DMS153 (cell line): ENCODE measurements at regions not wholly inside any gene's neighbourhood (a gene's known extent, or its start where the extent isn't known, plus 50 kb on each side); places are given as distances from the start of the nearest gene placed in this dataset.
"Not testable (repeated sequence)": the region's sequence is repeated elsewhere in the genome, so short reads cannot be mapped to it uniquely, and the experiment has no call there.

Experiments
- DNase-seq: peaks from one replicate; lab custom pipeline; 2025; lab: John Stamatoyannopoulos, UW

DNA sequence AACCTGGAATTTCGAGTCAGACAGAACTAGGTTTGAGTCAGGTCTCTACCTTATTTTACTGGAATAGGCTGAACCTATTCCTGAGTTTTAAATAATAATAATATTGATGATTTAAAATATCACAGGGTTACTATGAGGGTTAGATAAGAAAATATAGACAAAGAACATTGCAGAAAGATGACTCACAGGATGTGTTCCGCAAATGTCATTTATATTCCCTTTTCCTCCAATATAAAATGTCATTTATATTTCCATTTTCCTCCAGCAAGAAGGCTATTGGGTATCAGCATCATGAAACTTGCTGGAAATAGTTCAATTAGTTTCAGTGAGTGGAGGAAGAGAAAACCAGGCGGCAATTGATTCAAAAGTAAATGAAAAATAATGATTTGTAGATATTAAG is 163.9 kb upstream of the RASSF8 start:
- no peak for DNase-seq

DNA sequence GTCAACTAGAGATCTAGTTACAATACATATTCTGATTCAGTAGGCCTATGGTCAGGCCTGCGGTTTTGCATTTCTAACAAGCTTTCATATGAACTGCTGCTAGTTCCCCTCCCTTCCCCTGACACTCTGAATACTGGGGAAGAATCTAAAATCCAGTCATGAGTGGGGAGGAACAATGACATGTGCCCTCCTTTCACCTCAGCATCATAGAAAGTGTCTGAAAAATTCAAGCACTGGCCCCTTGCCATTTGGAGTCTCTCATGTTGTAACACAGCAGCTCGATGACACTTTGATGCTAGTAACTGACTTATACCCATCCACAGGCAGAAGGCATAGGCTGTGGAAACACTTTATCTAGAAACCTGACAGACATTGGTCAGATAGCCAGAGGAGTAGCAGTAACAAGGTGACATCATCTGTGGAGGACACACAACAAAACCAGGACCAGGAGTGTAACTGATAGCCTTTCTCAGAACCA is 161.9 kb upstream of the RASSF8 start:
- DNase-seq = no peak

DNA sequence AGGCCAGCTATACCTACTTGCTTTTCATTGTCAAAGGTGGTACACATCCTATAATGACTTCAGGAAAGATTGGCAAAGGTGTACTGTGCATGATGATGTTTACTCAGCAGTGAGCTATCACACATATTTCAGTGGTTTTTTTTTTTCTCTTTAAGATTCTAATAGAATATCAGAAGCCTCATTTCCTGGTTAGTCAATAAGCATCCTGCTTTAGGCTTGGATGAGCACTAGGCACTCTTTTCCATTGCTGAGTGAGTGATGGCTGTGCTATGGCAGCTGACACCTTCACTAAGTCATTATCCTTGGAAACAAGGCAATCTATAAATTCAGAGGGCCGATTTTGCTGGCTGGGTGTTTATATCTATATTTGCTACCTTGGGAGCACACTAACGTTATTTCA is 161.1 kb upstream of the RASSF8 start:
- DNase-seq = no peak

DNA sequence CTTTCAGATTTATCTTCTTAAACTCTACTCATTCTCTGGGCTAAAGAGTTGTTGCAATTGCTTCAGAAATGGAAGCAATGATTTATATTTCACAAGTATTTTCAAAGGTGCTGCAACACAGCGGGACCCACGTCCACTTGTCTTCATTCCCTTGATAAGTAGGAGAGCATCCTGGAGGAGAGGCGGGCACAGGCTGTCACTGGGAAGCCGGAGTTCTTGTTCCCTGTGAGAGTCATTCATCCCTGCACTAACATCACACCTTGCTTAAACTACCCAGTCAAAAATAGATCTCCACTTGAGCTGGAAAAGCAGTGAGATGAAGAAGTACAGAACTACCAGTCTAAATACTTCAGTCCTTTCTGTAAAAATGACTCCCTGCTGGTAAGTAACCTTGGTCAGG is 160.5 kb upstream of the RASSF8 start:
- no peak for DNase-seq

DNA sequence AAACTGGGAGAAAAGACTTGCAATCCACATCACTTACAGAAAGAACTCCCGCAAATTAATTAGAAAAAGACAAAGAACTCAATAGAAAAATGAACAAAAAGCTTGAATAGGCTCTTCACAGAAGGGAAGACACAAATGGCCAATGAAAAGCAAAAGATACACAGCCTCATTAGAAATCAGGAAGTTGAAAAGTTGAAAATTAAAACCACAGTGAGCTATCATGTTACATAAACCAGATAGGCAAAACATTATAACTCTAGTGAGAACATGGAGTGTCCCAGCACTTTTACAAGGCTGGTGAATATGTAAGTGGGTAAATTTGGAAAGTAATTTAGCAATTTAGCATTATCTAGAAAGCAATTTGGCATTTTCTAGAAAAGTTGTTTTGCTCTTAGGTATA is 158.4 kb upstream of the RASSF8 start:
- DNase-seq = no peak

DNA sequence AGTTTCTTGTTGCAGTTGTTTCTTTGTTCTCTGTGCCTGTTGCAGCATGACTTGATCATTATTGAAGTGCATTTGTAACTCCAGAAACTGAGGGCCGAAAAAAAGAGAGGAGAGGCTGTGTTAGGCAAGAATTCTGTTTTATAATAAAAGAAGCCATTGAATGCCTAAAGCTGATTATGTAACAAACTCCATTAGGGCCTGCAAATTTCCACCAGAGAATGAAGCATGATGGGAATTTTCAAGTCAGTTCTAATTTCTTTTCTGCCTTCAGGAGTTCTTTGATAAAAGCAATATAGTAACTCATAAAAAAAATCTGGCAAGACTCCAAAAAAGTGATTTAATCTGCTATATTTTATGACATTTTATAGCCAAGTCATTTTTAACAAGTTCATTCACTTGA is 156.7 kb upstream of the RASSF8 start:
- DNase-seq = no peak

DNA sequence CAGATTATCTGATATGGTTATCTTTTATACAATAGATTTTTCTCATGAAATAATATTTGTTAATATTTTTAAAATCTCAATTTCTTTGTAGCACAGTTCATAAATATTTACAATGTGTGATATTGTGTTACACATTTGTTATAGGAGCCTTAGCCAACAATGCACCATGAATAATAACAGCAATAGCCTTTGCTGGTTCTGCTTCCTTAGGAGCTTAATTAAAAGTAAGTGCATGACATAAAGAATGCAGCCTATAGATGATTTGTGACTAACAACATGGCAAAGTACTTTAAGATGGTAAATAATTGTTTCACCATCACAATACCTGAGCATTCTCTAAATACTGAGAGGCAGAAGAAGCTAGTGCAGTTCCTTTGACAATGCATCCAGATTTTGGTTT is 156.3 kb upstream of the RASSF8 start:
- no peak for DNase-seq

DNA sequence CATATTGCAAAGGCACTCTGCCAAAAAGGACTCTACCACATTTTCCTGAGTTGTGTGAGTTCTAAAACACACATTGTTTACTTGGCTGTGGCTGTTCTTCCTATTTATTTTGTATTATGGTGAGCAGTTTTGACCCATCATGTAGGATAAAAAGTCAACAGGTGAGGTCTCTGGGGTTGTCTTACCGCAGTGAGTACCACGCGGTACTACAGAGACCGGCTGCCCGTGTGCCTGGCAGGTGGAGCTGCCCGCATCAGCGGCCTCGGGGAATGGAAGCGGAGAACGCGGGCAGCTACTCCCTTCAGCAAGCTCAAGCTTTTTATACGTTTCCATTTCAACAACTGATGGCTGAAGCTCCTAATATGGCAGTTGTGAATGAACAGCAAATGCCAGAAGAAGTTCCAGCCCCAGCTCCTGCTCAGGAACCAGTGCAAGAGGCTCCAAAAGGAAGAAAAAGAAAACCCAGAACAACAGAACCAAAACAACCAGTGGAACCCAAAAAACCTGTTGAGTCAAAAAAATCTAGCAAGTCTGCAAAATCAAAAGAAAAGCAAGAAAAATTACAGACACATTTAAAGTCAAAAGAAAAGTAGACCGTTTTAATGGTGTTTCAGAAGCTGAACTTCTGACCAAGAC is 155.3 kb upstream of the RASSF8 start:
- not testable (repeated sequence) for DNase-seq

DNA sequence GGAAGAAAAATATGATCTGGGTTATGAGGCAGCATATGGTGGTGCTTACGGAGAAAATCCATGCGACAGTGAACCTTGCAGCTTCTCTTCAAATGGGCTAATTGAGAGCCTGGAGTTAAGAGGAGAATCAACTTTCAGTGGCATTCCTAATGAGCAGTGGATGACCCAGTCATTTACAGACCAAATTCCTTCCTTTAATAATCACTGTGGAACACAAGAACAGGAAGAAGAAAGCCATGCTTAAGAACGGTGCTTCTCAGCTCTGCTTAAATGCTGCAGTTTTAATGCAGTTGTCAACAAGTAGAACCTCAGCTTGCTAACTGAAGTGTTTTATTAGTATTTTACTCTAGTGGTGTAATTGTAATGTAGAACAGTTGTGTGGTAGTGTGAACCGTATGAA is 154.2 kb upstream of the RASSF8 start:
- DNase-seq = not testable (repeated sequence)

DNA sequence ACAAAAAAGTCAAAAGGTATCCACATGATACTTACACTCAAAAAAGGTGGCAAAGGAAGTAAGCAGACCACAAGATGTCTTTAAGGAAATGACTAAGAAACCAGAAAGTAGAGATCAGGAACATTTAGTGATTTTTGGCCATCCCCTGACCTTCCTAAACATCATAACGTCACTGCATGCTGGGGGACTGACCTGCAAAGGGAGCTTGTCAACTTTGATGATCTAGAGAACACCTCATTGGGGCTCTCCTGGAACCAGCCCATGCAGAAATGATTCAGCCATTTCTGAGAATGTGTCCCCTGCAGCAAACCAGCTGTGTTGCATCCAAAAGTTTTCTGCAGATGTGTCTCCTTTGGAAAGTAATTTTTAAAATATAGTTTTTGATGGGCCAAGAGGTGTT is 152.2 kb upstream of the RASSF8 start:
- DNase-seq = no peak

DNA sequence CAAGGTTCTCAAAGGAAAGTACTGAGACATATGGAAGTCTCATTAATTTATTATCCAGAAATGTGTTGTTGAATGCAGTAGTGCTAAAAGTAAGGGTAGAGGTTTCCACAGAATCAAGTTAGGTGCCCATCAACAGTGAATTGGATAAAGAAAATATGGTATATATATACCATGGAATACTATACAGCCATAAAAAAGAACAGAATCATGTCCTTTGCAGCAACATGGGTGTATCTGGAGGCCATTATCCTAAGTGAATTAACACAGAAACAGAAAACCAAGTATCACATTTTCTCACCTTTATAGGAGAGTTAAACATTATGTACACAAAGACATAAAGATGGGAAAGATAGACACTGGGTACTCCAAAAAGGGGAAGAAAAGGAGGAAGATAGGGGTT is 149.9 kb upstream of the RASSF8 start:
- no peak for DNase-seq

DNA sequence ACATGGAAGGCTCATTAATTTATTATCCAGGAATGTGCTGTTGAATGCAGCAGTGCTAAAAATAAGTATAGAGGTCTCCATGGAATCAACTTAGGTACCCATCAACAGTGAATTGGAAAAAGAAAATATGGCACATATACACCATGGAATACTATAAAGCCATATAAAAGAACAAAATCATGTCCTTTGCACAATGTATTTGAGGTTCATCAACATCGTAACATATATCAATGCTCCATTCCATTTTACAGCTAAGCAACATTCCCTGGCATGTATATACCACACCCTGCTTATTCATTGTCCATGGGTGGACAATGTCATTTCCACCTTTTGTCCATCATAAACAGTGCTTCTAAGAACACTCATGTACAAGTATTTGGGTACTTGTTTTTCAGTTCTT is 147.8 kb upstream of the RASSF8 start:
- DNase-seq = no peak

DNA sequence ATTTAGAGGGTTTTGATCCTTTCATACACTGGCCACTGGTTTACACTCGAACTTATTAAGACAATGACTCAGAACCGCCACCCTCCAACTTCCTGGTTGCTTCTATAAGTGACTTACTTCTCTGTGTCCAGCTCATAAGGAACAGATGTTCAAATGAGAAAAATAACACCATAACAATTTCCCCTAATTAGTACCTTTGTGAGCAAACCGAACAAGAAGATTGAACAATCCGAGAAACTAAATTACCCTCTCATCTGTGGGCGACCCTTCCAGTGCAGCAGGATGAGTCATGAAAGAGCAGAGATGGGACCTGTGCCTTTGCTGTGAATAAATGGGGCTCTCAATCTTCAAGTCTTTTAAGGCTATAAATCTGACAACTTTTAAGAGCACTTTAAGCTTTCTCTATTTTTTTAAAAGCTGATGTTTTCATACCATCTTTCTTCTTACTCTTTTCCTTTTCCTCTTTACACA is 146.8 kb upstream of the RASSF8 start:
- no peak for DNase-seq

DNA sequence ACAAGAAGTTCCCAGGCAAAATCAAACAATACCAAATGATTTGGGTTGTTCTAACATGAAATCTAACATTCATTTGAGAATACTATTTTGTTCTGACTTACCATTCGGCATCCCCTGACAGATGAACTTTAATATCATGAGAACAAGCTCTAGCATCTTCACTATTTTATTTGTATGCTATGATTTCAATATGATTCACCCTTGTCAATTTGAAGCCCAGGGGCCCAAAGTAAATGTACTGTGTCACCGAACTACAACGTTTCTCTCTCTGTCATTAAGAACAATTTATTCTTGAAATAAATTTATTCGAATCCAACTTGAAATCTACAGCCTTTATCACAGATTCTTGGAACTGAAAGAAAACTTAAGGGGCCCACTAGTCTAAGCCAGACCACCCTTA is 146.2 kb upstream of the RASSF8 start:
- no peak for DNase-seq

DNA sequence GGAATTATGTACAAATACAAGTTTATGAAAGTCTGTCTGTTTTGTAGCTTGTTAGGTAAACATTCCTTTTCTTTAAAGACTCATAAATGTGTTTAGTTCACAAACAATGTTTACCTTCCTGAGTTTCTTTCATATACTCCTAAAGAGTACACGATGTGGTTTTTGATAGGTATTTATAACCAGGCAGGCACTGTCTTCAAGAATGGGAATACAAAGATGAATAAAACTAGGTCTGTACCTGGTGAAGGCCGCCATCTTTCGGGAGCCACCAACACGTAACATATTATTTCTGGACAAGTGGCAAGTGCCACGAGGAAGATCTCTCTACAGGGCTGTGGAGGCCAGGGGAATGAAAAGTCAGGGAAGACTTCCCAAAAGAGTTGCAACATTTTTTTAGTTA is 144.6 kb upstream of the RASSF8 start:
- DNase-seq = no peak

DNA sequence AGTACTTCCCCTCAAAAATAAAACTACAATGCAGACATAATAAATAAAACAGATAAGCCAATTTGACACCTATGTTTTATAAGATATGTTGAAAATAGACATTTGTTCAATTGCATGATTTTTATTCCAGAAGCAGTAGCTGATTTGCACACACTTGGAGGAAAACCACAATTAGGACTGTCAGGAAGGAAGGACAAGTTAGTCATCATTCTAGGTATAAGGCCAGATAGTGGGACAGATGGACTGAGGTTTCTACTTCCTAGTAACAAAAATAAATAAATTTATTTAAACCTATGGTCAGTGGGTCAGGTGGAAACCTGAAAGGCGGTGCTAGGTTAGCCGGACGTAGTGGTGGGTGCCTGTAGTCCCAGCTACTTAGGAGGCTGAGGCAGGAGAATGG is 141.8 kb upstream of the RASSF8 start:
- DNase-seq = no peak

DNA sequence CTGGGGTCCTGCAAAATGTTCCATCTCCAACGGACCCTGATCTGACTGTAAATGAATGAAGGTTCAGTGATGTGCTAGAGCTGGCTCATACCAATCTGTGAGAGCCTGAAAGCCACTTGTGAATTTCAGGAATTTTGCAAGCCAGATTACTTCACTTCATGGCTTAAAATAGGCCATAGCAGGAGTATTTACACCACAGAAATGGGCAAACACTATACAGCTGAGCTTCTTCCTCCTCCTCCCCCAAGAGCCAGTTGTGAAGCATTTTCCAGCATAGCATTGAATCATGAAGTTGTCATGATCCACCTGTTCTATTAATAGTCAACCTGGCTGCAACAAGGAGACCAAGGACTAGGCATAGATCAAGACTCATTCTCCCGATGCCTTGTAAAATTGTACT is 141.3 kb upstream of the RASSF8 start:
- DNase-seq = no peak

DNA sequence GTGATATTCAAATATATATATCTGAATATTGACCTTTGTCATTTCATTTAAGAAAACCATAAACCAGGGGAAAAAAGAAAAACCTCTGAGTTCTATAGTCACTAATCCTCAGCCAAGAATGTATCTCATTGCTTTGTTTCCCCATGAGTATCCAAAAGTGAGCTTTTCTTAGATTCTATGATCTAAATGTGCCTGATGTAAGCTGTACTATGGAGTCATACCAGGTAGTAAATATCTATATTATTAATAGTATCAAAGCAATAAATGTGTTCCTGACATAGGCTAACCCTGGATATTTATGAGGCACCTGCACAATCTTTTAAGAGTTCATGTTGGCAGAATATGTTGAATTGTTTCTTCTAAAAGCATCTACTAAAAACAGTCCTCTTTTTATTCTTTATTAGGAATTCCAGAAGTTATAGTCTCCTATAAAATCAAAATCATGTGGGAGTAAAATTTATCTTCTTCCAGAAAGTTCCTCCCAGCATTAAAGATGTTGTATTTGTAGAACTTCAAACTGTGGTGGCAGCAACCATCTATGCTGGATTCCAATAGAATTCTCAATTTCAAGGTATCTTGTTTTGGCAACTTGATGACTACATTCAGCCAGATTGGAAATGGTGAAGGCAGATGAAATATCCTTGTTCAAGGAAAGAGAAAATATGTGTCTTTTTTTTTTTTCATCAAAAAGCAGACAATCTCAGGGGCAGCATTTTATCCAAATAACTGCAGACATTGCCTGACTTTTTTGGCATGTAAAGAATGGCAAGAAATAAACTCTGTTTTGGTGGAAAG is 139.7 kb upstream of the RASSF8 start:
- DNase-seq = no peak

DNA sequence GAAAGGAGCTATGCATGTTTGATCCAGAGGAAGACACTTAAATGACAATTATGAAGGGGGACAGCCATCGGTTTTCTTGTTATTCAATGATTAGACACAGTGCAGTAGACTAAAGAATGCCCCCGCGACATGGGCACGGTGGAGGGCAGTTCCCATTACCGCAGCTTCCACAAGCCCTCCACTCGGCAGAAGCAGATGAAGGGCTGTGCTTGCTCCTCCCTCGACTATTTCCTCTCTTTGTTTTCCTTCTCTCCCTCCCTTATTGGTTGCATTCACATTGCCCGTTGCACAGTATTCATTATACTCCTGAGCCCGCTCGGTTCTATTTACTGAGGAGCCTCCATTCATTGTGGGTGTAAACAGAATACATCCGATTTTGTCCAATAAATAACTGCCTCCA is 138.8 kb upstream of the RASSF8 start:
- DNase-seq = no peak

DNA sequence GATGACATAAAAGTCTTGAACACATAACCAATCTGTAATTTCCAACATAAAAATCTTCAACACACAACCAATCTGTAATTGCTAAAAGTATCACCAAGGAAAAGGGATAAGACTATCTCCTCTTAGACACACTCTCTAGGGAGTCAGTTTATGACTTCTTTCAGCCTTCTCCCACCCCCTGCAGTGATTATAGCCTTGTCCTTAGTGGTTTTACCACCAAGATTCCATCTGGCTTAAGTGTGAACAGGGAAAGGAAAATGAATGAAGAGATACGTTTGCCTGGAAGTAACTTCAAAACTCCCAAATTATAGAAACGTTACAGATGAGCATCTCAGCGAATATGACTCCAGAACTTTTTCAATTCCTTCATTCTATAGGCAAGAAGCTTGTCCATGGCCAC is 136.2 kb upstream of the RASSF8 start:
- DNase-seq = no peak

DNA sequence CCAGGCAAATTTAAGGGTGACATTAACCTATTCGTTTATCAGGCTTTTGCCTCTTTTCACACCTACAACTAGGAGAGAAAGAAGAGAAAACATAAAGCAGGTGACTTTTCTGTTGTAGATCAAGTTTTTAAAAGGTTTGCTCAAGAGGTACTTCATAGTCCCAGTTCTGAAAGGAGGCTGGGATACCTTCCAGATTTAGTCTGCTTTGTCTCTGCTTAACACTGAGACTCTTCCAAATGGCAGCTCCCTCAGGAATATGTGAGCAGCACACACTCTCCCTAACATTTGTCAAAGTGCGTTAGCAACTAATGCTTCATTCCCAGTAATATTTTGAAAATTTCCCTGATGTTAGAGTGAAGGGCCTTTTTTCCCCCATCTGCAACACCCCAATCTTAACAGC is 133.7 kb upstream of the RASSF8 start:
- DNase-seq = no peak

DNA sequence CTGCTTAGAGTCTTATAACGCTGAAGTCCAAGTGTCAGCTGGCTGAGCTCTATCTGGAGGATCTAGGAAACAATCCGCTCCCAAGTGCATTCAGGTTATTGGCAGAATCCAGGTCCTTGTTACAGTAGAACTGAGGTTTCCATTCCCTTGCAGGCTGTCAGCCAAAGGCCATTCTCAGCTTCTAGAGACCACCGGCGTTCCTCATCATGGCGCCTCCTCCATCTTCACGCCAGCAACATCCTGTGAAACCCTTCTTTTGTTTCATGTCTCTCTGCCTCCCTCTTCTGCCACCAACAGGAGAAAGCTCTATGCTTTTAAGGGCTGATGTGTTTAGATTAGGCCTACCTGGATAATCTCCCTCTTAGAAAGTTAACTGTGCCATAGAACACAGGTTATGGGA is 133.0 kb upstream of the RASSF8 start:
- no peak for DNase-seq

DNA sequence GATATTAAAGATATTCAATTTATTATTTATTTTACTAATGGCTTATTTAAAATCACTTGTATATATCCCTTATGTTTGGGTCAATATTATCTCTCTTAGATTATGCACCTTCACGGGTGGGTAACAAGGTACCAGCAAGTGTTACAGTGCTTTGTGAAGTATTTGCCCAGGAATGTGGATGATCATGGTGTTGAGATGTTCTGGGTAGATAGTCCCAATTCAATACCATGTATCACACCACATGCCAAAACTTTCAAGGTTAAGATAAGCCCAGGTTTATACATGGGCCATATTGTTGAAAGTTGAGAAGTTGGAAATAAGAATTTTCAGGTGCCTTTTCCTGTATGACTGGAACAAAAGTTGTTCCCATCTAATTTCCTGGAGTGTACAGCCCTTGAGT is 131.3 kb upstream of the RASSF8 start:
- no peak for DNase-seq

DNA sequence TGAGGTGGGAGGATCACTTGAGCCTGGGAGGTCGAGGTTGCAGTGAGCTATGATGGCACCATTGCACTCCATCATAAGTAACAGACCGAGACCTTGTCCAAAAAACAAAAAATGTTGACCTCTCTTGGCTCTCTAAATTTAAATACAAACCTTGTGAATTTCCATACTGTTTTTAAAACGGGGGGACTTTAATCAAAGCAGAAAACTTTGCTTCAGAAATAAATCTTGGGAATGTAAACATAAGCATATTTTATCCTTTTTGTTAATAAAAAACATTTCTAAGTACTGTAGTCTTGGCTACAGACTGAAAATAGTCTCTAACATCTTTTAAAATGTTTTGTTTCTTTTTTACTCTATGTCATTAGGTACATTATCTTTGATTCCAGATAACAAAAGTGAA is 130.7 kb upstream of the RASSF8 start:
- no peak for DNase-seq
